ENCODE measurements at regions not wholly inside any gene's neighbourhood (a gene's known extent, or its start where the extent isn't known, plus 50 kb on each side); places are given as distances from the start of the nearest gene placed in this dataset.
"Not testable (repeated sequence)": the region's sequence is repeated elsewhere in the genome, so short reads cannot be mapped to it uniquely, and the experiment has no call there.

DNA sequence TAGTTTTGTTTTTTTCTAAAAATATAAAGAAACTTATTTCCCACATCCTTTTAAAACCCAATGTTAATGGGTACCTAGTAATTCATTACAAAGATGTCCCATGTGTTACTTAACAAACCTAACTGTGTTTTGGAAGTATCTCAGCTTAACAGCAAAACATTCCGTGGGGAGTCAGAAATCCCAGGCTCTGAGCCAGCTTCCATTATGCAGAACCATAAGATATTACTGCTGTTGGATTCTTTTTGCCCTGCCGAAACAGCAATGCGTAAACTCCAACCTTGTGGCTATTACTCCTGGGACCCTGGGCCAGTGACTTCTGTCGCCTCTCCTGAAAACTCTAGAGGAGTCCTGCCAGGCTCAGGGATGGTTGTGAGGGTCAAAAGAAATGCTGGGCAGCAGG, 174.1 kb downstream of the UXS1 start:
- Mint-ChIP-seq H3K27me3 (no peaks in the 10 kb centered on the region), H3K27ac (no peak overlapping the region), H3K36me3 (no peaks in the 10 kb centered on the region), H3K4me3 (no peak overlapping the region), H3K4me1 (ENCODE audit: low read depth) (peaks cover 16% of the 10 kb centered on the region), H3K9me3 (ENCODE audit: low read depth) (no peaks in the 10 kb centered on the region)

DNA sequence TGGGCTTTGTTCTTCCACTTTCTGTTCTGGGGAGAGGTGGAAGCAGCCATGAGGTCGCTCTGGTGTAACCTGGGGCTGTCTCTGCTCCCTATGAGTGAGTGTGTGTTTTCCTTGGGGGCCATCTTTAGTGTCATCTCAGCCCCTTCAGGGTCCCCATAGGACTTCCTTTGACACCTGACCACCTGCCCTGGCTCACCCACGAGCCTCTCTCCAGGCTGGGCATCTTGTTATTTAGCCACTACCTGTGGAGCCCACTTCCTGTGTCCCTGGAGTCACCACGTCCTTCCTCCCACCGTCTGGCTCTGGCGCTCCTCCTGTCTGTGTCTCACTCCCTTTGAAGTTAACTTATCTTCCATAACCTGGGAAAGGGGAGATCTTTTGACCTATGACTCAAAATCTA, 176.0 kb downstream of the UXS1 start:
- no peak overlapping the region for H3K27ac Mint-ChIP-seq

DNA sequence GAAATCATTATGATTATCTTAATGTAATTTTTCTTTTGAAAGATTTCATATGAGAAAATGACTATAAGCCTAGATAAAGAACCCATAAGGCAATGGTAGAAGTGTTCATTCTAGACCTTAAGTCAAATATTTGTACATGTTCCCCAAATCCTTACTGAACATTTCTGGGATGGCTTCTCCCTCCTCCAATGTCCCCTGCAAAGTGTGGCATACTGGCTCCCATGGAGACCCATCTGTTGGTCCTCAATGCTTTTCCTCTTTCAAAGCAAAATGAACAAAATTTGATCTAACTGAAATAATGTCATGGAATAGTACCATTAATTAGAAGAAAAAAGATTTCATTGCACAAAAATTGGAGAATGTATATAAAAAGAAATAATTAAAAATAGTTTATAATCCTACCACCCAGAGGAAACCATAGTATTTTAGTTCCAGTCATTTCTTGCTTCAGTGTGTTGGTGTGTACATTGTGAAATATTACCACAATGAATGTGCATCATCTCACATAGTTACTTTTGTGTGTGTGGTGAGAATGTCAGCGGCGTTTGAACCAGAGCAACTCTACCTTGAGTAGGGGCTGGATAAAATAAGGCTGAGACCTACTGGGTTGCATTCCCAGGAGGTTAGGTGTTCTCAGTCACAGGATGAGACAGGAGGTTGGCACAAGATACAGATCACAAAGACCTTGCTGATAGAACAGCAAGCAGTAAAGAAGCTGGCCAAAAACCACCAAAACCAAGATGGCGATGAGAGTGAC, 181.3 kb downstream of the UXS1 start:
- H3K36me3 Mint-ChIP-seq, result no peaks in the 10 kb centered on the region
- no peak overlapping the region for H3K27ac Mint-ChIP-seq
- no peaks in the 10 kb centered on the region for H3K9me3 Mint-ChIP-seq (ENCODE audit: low read depth)
- no peaks in the 10 kb centered on the region for H3K27me3 Mint-ChIP-seq
- H3K4me3 Mint-ChIP-seq, result no peak overlapping the region
- H3K4me1 Mint-ChIP-seq (ENCODE audit: low read depth), result peaks cover 7% of the 10 kb centered on the region

More for the DNA sequence above, 176.0 kb downstream of the UXS1 start:
- Mint-ChIP-seq H3K9me3 (ENCODE audit: low read depth) (no peaks in the 10 kb centered on the region), H3K4me1 (ENCODE audit: low read depth) (peaks cover 13% of the 10 kb centered on the region), H3K27me3 (no peaks in the 10 kb centered on the region), H3K4me3 (no peak overlapping the region), H3K36me3 (no peaks in the 10 kb centered on the region)

DNA sequence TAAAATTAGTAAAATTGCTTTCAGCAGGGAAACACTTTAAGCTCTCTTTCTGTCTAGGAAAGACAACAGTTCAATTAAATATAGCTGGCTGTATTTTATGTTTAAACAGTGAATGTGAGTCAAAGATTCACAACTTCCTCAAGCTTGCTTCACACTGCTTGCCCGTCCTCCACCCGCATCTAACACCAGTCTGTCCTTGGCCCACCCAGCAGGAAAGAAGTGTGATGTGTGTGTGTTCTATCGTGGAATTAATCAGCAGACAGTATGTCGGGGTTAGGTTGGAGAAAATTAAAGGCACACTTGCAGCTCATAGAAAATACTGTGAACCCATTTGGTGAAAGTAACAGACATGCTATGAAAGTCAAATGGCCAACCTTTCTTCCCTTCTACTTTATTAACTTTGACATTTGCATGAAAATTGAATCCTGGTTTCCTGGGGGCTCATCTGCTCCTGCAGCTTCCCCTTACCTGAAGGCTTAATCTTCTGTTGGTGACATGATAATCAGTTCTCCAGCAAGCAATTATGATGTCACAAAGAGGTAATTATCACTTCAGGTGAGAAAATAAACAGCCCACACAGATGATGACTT, 182.0 kb downstream of the UXS1 start:
- Mint-ChIP-seq H3K4me1 (ENCODE audit: low read depth) (peaks cover 6% of the 10 kb centered on the region), H3K9me3 (ENCODE audit: low read depth) (no peaks in the 10 kb centered on the region), H3K36me3 (peaks cover 1% of the 10 kb centered on the region), H3K27me3 (no peaks in the 10 kb centered on the region), H3K4me3 (no peak overlapping the region), H3K27ac (no peak overlapping the region)

DNA sequence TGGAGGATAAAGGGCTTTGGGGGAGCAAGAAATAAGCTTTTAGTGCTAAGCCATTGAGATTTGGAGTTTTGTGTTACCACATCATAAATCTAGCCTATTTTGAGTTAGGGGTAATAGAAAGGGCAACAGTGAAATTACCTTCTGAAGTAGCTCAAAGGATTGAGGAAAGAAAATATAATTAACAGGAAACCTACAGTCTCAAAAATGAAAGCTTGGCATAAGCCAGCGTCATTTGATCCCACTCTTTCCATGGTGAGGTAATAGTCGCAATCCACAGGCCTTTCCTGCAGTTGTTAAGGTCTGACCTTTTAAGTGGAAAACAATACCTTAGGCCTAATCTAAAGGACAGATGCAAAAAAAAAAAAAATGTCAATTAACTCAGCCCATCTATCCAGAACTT, 182.7 kb downstream of the UXS1 start:
- H3K36me3 Mint-ChIP-seq, result peaks cover 6% of the 10 kb centered on the region
- H3K4me1 Mint-ChIP-seq (ENCODE audit: low read depth), result peaks cover 6% of the 10 kb centered on the region
- no peak overlapping the region for H3K4me3 Mint-ChIP-seq
- H3K9me3 Mint-ChIP-seq (ENCODE audit: low read depth), result peaks cover 6% of the 10 kb centered on the region
- no peaks in the 10 kb centered on the region for H3K27me3 Mint-ChIP-seq
- H3K27ac Mint-ChIP-seq, result no peak overlapping the region

DNA sequence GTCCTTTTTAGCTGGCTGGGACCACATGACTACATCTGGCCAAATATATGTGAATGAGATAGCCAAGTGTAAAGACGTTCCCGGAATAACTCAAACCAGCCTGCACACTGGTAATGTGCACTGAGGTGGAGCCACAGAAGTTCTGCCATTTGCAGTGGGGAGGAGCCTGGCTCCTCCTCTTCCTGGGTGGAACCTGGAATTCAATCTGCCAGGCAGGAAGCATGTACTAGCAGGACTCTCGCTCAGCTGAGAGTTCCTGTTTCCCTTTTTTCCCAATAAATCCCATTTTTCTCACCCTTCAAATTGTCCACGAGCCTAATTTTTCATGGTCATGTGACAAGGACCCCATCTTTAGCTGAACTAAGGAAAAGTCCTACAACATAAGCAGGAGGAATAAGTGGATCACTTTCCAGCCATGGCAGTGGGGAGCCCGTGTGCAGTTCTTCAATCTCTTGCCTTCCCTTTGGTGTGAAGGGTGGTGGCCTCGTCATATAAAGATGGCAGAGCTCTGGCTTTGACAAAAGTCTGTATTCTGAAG, 183.2 kb downstream of the UXS1 start:
- H3K27ac Mint-ChIP-seq, result no peak overlapping the region
- H3K27me3 Mint-ChIP-seq, result no peaks in the 10 kb centered on the region
- H3K4me1 Mint-ChIP-seq (ENCODE audit: low read depth), result peaks cover 6% of the 10 kb centered on the region
- H3K9me3 Mint-ChIP-seq (ENCODE audit: low read depth), result peaks cover 6% of the 10 kb centered on the region
- no peak overlapping the region for H3K4me3 Mint-ChIP-seq
- H3K36me3 Mint-ChIP-seq, result peaks cover 9% of the 10 kb centered on the region

DNA sequence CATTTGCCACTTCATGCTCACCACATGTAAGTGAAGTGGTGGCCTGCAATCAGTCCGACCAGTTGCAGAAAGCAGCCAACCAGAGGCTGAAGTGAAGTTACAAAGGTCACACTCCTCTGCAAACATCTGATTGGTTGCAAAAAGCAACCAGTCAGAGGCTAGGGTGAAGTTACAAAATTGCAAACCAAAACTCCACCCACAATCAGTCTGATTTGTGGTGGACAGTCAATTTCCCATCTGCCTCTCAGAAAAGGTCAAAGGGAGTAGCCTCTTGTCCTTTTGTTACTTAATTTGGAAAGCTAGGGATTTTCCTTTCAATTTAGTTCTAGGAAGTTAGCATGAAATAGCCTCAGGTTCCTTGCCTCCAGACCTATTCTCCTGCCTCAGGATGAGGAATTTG, 185.0 kb downstream of the UXS1 start:
- H3K36me3 Mint-ChIP-seq, result peaks cover 15% of the 10 kb centered on the region
- H3K27me3 Mint-ChIP-seq, result no peaks in the 10 kb centered on the region
- no peak overlapping the region for H3K27ac Mint-ChIP-seq
- H3K4me3 Mint-ChIP-seq, result no peak overlapping the region
- peaks cover 2% of the 10 kb centered on the region for H3K4me1 Mint-ChIP-seq (ENCODE audit: low read depth)
- H3K9me3 Mint-ChIP-seq (ENCODE audit: low read depth), result peaks cover 16% of the 10 kb centered on the region

DNA sequence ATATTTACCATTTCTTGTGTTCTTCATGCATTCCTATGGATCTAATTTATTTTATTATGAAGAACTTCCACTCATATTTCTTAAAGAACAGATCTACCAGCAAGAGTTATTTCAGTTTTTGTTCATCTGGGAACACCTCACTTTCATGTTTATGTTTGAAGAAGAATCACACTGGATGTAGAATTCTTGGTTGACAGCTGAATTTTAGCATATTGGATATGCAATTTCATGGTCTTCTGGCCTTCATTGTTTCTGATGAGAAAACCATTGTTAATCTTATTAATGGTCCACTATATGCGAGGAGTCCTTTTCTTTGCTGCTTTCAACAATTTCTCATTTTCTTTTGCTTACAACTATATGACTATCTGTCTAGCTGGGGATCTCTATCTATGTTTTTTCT, 189.2 kb downstream of the UXS1 start:
- Mint-ChIP-seq H3K9me3 (ENCODE audit: low read depth) (peaks cover 25% of the 10 kb centered on the region), H3K4me3 (no peak overlapping the region), H3K27me3 (no peaks in the 10 kb centered on the region), H3K27ac (no peak overlapping the region), H3K4me1 (ENCODE audit: low read depth) (no peaks in the 10 kb centered on the region), H3K36me3 (peaks cover 25% of the 10 kb centered on the region)

DNA sequence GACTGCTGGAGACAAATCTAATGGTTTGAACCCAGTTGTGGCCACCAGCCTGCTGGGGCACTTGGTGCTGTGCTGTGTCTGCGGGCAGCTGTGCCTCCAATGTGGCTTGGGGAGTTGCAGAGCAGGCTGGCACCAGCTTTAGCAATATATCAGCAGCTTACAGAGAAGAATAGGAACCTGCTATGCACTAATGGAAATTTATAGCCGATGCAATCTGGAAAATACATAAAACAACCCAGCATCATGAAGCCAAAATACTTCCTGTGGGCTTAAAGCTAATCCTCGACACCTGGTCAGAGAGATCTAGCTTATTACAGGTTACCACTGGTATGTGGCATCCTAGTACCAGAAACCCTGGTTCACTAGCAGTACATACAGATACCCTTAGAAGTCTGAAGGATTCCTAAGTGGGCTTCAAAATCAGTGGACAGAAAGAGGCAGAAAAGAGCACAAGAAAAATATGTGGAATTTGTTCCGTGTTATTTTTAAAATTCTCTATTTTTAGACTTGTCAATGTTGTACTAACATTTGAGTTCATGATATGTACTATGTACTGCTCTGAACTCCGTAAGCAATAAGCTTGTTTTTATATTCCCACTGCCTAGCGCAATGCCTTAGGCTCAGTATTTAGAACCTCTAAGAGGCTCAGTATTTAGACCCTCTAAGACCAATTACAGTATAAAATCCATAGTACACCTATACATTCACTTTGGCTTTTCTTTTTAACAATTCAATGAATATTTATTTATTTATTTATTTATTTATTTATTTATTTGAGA, 194.7 kb downstream of the UXS1 start:
- Mint-ChIP-seq H3K27me3 (no peaks in the 10 kb centered on the region), H3K27ac (no peak overlapping the region), H3K4me3 (no peak overlapping the region), H3K9me3 (ENCODE audit: low read depth) (peaks cover 27% of the 10 kb centered on the region), H3K4me1 (ENCODE audit: low read depth) (peaks cover 1% of the 10 kb centered on the region), H3K36me3 (peaks cover 30% of the 10 kb centered on the region)

DNA sequence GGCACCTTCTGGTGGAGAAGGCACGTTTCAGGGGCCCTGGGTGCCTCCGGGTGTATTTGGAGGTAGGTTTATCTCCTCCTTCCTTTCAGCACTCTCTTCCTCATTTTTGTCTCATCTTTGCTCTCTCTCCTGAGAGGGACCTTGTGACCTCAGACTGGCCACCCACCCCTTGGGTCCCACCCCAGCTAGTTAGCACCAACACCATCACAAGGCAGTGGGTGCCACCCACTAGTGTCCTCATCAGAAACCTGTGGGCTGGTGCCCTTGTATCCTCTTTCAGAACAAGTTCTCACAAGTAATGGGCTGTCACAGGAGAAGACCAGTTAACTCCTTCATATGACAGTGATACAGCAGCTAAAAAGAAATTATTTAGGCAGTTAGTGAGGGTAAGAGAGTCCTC, 196.4 kb downstream of the UXS1 start:
- H3K27ac Mint-ChIP-seq, result no peak overlapping the region
- peaks cover 27% of the 10 kb centered on the region for H3K9me3 Mint-ChIP-seq (ENCODE audit: low read depth)
- H3K36me3 Mint-ChIP-seq, result peaks cover 31% of the 10 kb centered on the region
- no peak overlapping the region for H3K4me3 Mint-ChIP-seq
- H3K27me3 Mint-ChIP-seq, result no peaks in the 10 kb centered on the region
- peaks cover 1% of the 10 kb centered on the region for H3K4me1 Mint-ChIP-seq (ENCODE audit: low read depth)

DNA sequence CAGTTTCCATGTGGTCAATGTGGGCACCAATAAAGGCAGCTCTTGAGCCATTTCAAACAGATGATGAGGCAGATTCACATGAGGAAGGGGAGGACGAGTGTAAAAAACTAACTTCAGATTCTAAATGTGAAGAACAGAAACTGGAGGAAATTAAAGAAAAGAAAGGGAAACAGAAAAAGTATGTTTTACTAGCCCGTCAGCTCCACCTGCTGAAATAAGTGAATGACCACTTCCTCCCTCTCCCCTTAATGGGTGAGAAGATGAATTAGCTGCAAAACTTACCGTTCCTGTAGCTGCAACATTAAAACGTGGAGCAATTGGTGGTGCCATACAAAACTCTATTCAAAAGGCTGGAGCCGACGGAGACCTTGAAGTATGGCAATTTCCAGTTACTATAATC, 203.5 kb downstream of the UXS1 start:
- Mint-ChIP-seq H3K27me3 (no peaks in the 10 kb centered on the region), H3K4me3 (no peak overlapping the region), H3K27ac (no peak overlapping the region), H3K4me1 (ENCODE audit: low read depth) (peaks cover 40% of the 10 kb centered on the region), H3K36me3 (peaks cover 22% of the 10 kb centered on the region), H3K9me3 (ENCODE audit: low read depth) (peaks cover 26% of the 10 kb centered on the region)

DNA sequence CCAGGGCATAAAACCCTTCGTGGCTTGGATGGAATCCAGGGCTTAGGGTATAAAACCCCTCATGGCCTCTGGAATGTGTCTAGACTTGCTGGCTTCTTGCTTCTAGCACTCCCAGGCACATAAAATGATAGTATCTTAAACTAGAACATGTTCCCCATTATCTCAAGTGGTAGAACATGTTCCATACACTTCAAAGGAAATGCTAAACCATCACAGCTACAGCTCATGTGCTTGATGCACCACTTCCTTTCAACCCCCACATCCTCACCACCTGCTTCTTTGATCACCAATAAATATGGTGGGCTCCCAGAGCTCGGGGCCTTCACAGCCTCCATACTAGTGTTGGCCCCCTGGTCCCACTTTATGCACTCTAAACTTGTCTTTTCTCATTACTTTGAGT, 204.3 kb downstream of the UXS1 start:
- not testable (repeated sequence) for H3K4me3 Mint-ChIP-seq, H3K27me3 Mint-ChIP-seq
- Mint-ChIP-seq H3K4me1 (ENCODE audit: low read depth) (peaks cover 46% of the 10 kb centered on the region), H3K36me3 (peaks cover 19% of the 10 kb centered on the region), H3K9me3 (ENCODE audit: low read depth) (peaks cover 25% of the 10 kb centered on the region), H3K27ac (peak overlapping the region; percentile 50)

DNA sequence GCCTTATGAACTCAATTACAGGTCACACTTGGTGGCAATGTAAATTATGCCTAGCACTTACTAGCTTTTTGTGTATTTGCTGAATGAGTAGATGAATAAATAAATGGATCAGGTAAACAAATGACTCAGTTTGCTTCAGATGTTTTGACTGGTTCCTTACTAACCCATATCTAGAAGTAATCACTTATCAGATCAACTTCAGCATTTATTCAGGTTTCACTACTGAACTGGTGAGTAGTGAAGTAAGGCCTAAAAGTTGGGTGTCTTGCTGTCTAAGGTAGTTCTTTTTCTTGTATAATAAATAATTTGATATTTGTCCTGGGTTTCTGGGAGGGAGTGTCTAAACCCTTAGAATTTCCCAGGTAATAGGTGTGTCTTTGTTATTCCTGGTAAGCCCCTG, 205.0 kb downstream of the UXS1 start:
- H3K4me1 Mint-ChIP-seq (ENCODE audit: low read depth), result peaks cover 49% of the 10 kb centered on the region
- H3K9me3 Mint-ChIP-seq (ENCODE audit: low read depth), result peaks cover 21% of the 10 kb centered on the region

DNA sequence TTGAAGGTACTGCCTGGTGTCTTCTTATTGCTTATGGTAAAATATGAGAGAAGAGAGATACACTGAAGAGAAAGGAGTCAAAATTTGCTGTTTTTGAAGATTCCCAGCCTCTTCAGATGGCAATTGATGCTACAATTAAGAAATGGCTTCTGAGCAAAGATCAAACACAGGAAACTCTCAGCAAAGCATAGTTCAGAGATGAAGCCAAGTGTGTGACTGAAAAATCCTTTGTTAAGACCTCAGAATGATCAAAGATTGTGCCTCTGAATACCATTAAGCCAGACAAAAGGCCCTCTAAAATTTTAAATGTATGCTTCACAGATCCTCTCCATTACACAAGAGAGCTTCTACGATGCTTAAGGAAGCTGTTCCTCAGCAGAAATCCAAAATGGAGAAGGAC, 216.3 kb downstream of the UXS1 start:
- Mint-ChIP-seq H3K4me3 (peak overlapping the region; percentile 73), H3K4me1 (ENCODE audit: low read depth) (peaks cover 46% of the 10 kb centered on the region), H3K27ac (peak overlapping the region; percentile 77), H3K27me3 (no peaks in the 10 kb centered on the region), H3K9me3 (ENCODE audit: low read depth) (no peaks in the 10 kb centered on the region), H3K36me3 (peaks cover 4% of the 10 kb centered on the region)

More for the DNA sequence above, 205.0 kb downstream of the UXS1 start:
- Mint-ChIP-seq H3K27me3 (no peaks in the 10 kb centered on the region), H3K27ac (no peak overlapping the region), H3K4me3 (no peak overlapping the region), H3K36me3 (peaks cover 20% of the 10 kb centered on the region)

DNA sequence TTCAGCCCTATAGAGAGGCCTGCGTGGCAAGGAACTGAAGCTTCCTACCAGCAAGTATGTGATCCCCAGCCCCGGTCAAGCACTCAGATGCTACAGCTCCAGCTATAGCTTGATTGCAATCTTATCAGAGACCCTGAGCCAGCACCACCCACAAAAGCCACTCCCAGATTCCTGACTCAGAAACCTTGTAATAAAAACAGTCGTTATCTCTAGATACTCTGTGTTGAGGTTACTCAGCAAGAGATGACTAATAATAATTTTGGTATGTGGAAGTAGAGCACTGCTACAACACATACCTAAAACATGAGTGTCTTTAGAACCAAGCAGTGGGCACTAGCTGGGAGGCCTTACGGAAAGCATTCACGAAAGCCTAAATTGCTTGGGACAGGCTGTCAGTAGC, 216.9 kb downstream of the UXS1 start:
- peak overlapping the region; percentile 77 for H3K27ac Mint-ChIP-seq
- H3K4me3 Mint-ChIP-seq, result peak overlapping the region; percentile 73
- peaks cover 4% of the 10 kb centered on the region for H3K36me3 Mint-ChIP-seq
- H3K9me3 Mint-ChIP-seq (ENCODE audit: low read depth), result no peaks in the 10 kb centered on the region
- H3K27me3 Mint-ChIP-seq, result no peaks in the 10 kb centered on the region
- H3K4me1 Mint-ChIP-seq (ENCODE audit: low read depth), result peaks cover 51% of the 10 kb centered on the region

Measured in activated naive CD8-positive, alpha-beta T cell (primary cell).